EH (cell line): ENCODE measurements at regions not wholly inside any gene's neighbourhood (a gene's known extent, or its start where the extent isn't known, plus 50 kb on each side); places are given as distances from the start of the nearest gene placed in this dataset.
"Not testable (repeated sequence)": the region's sequence is repeated elsewhere in the genome, so short reads cannot be mapped to it uniquely, and the experiment has no call there.

ENCODE experiments used
- DNase-seq: peaks from one replicate; pipeline ENCODE4 v3.0.0-alpha.2; 2015; ENCODE audit warnings: low read depth

DNA sequence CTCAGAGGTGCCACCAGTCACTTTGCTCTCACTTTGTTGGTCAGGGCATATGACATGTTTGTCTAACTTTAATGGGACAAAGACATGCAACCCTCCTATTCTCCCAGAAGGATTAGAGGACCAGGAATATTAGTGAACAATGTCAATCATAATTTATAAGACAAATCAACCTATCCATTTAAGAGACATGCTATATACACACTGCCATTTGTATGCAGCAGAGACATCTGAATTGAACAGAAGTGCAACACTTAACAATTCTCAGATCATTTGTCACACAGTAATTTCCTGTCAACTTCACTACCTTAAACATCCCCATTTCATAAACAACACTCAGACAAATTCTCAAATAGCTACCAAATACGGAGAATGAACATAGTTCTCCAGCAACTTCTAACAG lies 273.6 kb upstream of the RGMB start:
- DNase-seq = no peak

DNA sequence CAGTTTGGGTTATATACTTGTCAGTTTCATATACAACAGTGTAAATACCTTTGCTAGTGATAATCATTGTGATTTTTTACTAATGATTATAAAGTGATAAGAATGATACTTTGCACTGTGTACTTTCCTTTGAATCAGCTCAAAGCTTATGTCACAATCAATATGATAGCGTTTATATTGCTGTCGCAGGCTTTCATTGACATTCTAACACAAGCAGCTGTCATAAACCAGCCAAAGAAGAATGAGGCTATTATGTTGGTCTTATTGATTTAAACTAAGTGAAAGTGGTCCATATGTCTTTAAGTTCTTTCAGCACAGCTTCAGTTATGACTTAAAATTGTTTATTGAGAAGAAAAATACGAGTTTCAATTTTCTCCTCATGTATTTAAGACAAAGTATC lies 272.7 kb upstream of the RGMB start:
- DNase-seq = no peak

DNA sequence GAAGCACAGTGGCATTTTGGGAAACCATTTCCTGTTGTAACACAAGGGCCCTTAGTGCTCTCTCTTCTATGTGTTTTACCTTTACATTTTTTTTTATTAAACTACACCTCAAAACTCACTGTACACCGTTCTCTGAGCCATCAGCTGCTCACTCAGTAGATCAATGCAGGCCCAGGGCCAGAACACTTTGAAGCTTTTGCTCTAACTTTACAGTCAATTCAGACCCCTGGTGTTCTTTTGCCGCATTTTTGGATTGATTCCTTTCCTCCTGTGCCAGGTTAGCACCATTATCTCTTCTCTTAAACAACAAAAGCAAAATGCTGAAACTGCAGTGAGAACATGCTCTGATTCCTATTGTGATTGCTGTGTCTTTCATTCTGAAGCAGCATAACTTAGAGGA lies 269.8 kb upstream of the RGMB start:
- DNase-seq = no peak

DNA sequence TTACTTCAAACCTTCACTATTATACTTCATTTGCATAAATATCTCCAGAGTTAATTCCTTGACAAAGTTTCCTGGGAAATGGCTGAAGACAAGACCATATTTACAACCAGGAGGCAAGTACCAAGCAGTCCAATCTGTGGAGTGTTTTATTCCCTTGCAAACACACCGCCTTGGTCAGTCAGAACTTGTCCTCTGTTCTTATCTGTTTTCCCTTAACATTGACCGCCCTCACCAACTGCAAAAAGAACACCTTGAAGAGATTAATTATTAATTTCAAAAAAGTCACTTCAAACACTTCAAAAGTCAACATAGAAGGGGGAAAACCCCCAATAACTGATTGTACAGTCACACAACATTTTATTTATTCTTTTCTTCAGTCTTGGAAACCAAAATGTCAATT lies 269.0 kb upstream of the RGMB start:
- DNase-seq = no peak

DNA sequence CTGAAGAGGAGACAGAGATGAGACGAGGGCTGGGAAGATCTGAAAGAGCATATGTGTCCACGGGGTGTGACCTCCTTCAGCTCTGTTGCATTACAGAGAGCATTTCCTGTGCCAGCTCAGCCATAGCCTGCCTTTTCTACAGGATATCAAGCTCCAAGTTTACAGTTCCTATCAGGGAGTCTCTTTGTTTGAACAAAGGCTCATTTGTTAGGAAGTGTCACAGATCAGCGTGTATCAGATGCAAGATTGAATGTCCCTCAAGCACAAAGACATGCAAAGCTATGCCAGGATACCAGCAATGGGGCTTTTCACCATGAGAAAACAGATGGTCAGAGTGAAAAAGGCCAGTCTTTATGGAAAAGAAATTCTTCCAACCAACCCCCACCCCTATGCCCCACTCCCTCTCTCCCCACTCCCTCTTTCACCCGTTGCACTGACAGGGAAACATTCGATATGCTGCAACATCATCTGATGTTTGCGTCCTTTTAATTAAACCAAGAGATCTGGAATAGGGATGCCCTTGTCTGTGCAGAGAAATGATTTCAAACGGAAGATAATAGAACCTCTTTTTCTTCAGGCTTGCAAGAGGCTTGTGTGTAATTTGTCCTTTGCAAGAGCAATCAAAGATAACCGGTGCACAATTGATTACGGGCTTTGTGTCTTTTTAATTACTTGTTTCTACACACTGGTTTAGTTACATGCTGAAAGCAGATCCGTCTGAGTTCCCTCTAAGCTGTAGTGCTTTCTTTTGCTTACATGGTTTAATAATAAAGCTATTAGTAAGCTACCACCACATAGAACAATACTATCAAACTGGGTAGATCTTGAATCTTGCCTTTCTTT lies 263.1 kb upstream of the RGMB start:
- DNase-seq = peak; percentile 61

DNA sequence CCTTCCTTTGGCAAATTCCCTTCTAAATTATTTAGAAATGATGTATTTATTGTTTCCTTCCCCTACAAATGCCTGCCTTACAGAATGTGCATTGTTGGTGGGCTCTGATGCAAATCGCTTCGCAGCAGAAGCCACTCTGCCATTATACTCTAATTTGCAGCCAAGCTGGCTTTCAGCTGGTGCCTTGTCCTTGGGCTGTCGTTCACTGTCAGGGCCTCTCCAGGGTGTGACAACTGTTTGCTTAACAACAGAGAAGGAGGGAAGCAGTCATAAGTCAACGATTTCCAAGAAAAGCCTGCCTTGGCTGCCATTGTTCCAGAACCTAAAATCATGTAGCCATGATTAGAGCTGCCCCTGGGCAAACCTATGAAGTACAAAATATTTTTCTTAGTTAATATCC lies 260.1 kb upstream of the RGMB start:
- DNase-seq = no peak

DNA sequence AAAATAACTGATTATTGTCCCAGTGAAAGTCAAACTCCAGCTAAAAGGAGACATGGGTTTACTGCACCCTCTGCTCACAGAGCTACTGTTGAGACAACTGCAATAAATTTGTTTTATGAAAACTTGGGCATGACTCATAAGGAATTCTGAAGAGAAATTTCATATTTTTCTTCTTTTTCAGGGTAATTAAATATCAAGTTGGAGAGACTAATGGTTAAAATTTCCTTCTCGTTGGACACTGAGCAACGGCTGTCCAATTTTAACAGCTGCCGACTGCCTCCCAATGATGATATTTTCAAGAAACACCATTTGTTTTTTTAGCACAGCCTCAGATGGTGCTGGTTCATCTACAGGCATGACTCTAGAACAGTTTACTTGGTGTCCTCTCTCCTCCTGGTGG lies 259.2 kb upstream of the RGMB start:
- DNase-seq = peak; percentile 26

DNA sequence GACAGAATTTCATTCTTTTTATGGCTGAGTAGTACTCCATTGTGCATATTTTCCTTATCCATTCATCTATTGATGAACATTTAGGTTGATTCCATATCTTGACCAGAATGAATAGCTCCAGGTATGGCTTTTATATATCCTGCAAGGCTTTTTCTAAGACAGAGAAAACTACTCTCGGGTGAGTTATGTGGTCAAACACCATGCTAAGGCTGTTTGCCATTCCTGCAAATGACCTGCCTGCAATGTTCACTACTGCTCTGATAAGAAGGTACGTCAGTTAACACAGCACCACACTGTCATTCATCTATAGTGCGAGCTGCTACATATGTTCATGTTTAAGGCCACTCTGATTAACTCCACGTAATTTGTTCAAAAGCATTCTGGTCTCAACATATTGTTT lies 256.8 kb upstream of the RGMB start:
- no peak for DNase-seq

DNA sequence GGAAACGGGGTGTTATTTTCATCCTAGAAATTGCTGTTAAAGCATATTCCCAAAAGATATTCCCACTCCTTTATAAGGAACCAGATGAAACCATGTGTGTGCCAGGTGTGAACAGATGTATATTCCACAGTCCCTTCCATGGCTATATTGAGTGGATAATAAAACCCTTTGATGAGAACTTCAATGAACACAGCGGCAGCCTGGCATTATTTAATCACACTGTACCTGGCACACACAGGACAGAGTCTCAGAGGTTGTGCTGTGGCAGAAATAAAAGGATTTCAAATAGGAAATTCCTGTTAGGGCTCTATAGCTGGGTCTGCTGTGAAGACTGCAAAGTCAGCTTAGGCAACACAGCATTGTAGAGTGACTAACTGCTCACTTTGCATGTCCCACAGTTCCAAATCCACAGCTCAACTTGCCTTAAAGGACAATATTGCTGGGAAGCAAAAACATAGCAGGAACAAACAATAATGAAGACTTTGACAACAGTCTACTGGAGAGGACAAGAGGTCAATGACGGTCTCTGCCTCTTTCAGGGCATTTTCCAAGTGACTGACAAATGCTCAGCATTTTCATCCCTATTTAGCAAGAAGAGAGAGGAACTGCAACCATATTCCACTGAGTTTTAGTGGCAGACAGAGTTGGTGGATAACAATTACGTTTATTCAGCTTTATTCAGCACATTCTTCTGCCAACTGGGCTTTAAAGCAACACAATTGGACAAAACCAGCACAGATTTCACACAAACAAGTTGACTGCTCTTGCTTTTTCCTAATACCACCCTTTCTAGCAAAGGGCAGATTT lies 255.7 kb upstream of the RGMB start:
- DNase-seq = no peak

DNA sequence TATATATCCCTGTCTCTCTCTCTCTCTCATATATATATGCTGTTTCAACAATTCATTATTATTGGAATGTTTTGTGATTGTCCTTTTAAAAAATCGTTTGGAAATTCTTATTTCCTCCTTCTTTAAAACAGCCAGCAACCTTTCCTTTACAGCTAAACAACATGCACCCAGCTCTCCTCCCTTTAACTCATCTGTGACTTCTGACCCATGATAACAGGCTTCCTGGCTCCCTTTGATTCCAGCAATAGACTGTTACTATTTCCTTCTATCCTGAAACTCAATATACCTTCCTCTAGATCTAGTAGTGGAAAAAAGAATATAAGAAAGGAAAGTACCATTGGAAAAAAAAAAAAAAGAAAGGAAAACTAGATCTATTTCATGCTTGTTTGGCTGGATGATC lies 254.7 kb upstream of the RGMB start:
- DNase-seq = no peak

DNA sequence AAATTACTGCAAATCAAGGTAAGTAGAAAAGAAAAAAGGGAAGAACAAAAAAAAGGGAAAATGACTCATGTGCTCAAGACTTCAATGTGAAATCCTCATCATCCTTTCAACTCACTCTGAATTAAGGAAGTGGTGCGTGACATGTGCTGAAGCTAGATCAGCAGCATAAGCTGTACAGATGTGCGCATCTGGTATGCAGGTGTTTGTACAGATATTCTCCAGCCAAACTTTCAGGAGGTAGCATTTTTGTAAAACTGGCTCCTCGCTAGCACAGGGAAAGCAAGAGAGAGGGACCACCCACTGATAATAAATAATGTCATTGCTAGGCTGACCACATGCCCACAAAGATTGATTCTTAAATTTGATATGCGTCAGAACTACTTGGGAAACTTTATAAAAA lies 253.9 kb upstream of the RGMB start:
- DNase-seq = no peak

DNA sequence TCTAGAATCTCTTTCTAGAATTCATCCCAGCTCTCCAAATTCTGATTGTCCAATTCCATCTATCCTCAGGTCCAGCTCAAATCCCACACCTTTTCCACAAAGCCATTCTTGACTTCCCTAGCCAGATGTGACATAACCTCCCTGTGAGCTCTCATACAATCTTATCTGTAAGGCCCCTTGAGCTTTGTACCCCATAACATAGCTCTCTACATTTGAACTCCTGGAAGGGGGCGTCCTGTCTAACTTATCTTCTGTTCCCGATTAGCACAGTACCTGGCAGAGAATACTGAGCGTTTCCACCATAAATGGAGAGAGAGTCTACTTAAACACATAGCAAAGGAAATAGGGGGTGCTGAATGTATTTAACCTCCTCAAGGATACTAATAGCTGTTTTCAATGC lies 251.6 kb upstream of the RGMB start:
- no peak for DNase-seq

DNA sequence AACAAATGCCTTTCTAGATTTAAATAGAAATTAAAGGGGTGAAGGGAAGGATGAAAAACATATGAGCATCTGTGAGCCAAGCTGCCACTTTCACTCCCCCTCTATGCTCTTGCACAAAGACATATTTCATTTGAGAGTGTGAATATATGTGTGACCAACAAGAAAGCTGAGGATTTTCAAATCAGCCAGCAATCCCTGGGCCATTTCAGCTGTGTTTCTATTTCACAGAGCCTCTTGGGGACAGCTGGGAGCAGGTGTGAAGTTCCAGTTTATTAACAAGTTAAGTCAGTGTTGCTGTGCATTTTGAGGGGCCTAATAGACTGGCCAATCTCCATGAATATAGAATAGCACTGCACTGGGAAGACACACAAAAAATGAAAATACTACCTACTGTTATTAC lies 248.7 kb upstream of the RGMB start:
- DNase-seq = no peak

DNA sequence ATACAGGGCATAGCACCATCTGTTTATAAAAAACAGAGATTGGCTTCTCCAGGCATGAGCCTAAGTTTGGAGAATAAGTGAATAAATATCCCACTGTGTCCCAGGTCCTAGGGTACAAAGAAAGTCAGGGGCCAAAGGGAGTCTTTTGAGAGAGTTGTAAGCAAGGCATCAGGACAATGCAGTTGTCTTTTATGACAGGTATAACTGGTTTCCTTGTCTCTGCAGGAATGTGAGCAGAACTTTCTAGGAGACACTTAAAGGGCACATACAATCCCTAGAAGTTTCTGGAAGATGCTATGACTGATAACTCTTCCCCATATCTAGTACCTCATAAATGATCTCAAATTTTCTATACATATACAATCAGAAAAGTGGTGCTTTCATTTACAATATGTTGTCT lies 245.6 kb upstream of the RGMB start:
- DNase-seq = no peak

DNA sequence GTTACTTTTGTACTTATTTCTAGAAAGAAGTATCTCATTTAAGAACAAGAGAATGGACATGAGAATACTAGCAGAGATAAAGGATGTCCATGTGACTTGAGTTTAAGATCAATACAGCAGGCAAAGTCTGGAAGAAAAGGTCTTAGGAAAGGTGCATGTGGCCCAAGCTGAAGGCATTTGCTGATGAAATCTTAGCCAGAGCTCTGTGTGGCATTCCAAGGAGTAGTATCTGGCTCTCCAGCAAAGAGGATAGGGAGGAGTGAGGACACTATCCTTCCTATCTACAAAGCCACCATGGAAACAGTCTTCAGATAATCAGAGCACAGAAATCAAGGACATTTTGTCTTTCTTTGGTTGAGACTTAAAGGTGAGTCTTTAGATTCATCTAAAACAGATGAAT lies 244.1 kb upstream of the RGMB start:
- peak; percentile 19 for DNase-seq

DNA sequence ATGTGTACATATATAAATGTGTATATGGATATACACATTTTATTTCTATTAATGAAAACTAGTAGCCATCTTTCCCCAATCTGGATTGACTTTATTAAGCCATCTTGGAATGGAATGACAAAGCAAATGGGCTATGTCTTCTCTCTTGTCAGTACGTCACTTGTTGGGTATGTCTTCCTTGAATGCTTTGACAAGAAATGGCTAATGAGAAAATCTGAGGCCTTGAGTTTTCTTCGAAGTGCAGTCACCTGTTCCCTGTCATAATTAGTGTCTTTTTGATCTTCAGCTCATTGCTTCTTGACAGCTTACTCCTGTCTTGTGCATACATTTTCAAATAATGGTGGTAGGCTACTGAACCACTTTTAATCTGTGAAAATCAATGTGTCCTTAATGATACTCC lies 243.2 kb upstream of the RGMB start:
- DNase-seq = no peak

DNA sequence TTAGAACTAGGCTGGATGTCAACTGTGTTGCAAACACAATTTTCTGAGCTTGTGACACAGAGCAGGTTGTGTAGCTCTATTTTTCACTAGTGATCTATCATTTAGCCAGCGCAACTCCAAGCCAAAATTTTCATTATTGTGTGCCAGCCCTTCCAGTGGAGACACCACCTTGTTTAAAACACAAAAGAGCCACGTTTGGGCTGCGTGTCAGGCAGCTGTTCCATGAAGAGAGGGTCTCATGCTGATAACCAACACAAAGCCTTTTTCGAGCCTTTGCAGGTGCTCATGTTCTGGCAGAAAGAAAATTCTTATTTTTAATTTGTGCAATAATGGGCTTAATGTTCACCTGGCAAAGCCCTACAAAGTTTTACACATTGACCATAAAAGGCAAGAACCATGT lies 237.6 kb upstream of the RGMB start:
- no peak for DNase-seq

DNA sequence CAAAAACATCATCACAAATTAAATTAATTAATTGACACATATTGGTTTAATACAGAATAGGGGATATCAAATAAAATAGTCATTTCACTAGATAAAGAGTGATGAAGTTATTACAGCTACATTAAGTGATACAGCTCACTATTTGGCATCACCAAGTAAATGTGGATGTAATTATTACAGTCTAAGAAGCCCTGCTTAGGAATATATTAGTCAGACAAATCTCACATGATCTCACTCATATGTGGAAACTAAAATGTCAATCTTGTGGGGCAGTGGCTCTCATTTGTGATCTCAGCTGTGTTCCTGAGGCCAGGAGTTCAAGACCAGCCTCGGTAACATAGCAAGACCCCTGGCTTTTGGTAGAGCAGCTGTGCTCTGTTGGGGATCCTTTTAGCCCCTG lies 233.4 kb upstream of the RGMB start:
- DNase-seq = no peak

DNA sequence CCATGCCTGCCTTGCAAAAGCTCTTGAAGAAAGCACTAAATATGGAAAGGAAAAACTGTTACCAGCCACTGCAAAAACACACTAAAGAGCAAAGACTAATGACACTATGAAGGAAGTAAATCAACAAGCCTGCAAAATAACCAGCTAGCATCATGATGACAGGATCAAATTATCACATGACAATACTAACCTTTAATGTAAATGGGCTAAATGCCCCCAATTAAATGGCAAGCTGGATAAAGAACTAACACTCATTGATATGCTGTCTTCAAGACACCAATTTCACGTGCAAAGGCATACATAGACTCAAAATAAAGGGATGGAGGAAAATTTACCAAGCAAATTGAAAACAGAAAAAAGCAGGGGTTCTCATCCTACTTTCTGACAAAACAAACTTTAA lies 231.8 kb upstream of the RGMB start:
- no peak for DNase-seq

DNA sequence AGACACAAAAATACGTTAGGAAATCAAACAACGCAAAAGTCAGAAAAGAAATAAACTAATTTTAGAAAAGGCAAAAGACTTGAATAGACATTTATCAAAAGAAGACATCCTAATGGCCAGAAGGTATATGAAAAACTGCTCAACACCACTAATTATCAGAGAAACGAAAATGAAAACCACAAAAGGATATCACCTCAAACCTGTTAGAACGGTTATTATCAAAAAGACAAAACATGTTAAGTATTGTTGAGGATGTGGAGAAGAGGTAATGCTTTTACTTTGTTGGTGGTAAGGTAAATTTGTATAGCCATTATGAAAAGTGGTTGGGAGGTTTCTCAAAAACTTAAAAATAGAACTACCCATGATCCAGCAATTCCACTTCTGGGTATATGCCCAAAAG lies 230.0 kb upstream of the RGMB start:
- DNase-seq = no peak

DNA sequence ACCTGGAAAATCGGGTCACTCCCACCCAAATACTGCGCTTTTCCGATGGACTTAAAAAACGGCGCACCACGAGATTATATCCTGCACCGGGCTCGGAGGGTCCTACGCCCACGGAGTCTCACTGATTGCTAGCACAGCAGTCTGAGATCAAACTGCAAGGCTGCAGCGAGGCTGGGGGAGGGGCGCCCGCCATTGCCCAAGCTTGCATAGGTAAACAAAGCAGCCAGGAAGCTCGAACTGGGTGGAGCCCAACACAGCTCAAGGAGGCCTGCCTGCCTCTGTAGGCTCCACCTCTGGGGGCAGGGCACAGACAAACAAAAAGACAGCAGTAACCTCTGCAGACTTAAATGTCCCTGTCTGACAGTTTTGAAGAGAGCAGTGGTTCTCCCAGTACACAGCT lies 226.5 kb upstream of the RGMB start:
- DNase-seq = not testable (repeated sequence)

DNA sequence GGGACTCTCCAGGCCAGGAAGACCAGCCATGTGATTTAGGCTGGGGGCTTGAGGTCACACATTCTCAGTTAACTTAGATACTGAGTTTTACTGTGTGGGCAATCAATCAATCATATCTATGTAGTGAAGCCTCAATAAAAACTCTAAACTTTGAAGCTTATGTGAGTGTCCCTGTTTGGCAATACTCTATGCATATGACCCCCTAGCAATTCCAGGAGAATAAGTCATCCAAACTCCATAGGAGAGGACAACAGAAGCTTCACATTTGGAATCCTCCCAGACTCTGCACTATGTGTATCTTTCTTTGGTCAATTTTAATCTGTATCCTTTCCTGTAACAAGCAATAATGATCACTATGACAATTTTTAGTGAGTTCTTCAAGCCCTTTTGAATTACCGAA lies 216.8 kb upstream of the RGMB start:
- DNase-seq = peak; percentile 65

DNA sequence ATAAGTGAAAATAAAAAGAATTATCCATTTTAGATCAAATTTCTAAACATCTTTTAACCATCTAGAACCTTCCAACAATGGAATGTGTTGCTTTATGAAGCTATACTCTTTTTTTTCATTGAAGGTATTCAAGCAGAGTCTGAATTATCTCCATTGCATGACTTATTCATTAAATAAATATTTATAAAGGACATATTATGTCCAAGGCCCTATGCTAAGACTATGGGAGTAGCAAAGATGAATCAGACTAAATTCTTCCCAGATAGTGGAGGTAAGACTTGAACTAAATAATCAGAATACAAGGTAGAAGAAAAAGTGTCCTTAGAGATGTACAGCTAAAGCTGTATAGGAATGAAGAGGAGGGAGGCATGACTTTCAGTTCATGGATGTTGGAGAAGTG lies 215.5 kb upstream of the RGMB start:
- DNase-seq = peak; percentile 46
